ENCODE measurements at regions not wholly inside any gene's neighbourhood (a gene's known extent, or its start where the extent isn't known, plus 50 kb on each side); places are given as distances from the start of the nearest gene placed in this dataset.

DNA sequence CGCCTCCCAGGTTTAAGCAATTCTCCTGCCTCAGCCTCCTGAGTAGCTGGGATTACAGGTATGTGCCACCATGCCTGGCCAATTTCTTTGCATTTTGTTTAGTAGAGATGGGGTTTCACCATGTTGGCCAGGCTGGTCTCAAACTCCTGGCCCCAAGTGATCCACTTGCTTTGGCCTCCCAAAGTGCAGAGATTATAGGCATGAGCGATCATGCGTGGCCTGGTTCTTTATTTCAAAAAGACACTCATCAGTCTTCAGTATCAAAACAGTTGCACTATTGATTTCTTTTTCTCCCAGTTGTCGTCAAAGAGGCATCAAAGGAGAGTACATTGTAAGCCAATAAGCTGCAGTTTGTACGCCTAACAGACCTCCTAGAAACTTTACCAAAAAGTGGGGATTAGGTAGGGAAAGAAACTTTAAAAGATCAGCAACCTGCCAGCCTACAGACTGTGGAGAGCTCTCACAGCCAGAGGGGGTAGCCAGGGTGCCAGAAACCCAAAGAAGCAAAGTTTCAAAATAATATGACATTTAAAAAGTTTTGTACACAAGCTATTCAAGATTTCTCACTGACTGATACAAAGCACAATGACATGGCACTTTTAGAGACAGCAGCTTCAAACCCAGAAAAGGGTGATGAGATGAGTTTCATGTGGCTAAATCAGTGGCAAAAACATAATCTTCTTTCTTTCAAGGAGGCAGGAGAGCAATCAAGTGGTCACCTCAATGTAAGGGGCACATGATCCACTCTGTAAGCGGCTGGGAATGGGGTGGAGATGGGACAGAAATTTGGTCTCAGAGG lies 83.0 kb upstream of the RALY start:
- TF ChIP-seq SETDB1 (CRISPR knock-in tag; IDR thresholded peaks at IDR 0.05; ENCODE audit: borderline replicate concordance) = no peak
- no peak for TF ChIP-seq ZNF878 (CRISPR knock-in tag; IDR thresholded peaks at IDR 0.05)
- TF ChIP-seq SIN3A (IDR thresholded peaks at IDR 0.05; ENCODE audit: borderline replicate concordance, low read depth, low read length) = no peak
- TF ChIP-seq ZNF121 (CRISPR knock-in tag; IDR thresholded peaks at IDR 0.05) = no peak
- no peak for TF ChIP-seq ZNF124 (CRISPR knock-in tag; IDR thresholded peaks at IDR 0.05)
- no peak for TF ChIP-seq CTCF (CRISPR knock-in tag; IDR thresholded peaks at IDR 0.05)
